Activated CD4-positive, alpha-beta T cell treated with anti-CD3 and anti-CD28 coated beads, Interleukin-2, amount 50 U/mL, for 48 hours (primary cell): ENCODE measurements at regions not wholly inside any gene's neighbourhood (a gene's known extent, or its start where the extent isn't known, plus 50 kb on each side); places are given as distances from the start of the nearest gene placed in this dataset.
A peak's percentile ranks its signal among the peaks of the same experiment; 100 is the strongest.
"Not testable (repeated sequence)": the region's sequence is repeated elsewhere in the genome, so short reads cannot be mapped to it uniquely, and the experiment has no call there.

Source experiments
- DNase-seq, 2 experiments: peaks; one replicate each; pipeline ENCODE4 v3.0.0-alpha.2; 2020

- no peak for DNase-seq
These were observed 53.5 kb downstream of the PAGE2 start for GRCh38 chrX:55142206-55142918.

GRCh38 chrX:55142919-55143310 is 54.1 kb downstream of the PAGE2 start:
- DNase-seq, result no peak

GRCh38 chrX:55143621-55144020 is 54.8 kb downstream of the PAGE2 start:
- no peak for DNase-seq

- no peak for DNase-seq
These were observed 55.9 kb downstream of the PAGE2 start for GRCh38 chrX:55144697-55145096.

- DNase-seq, result no peak
These were observed 60.4 kb downstream of the PAGE2 start for GRCh38 chrX:55149242-55149641.

- DNase-seq, result no peak
These were observed 62.4 kb downstream of the PAGE2 start for GRCh38 chrX:55151199-55151598.

GRCh38 chrX:55159551-55159950 is 60.6 kb upstream of the PAGE5 start:
- DNase-seq, result no peak

- DNase-seq, result peak; percentile 82 to 86
These were observed 59.2 kb upstream of the PAGE5 start for GRCh38 chrX:55160685-55161552.

GRCh38 chrX:55161581-55161980 is 58.6 kb upstream of the PAGE5 start:
- no peak for DNase-seq

GRCh38 chrX:55163171-55163570 is 57.0 kb upstream of the PAGE5 start:
- no peak for DNase-seq

GRCh38 chrX:55165026-55165425 is 55.1 kb upstream of the PAGE5 start:
- DNase-seq, result not testable (repeated sequence)

- DNase-seq, result no peak
These were observed 52.9 kb upstream of the PAGE5 start for GRCh38 chrX:55167124-55167803.

GRCh38 chrX:55167901-55168300 is 52.2 kb upstream of the PAGE5 start:
- no peak for DNase-seq

GRCh38 chrX:55169782-55170181 is 50.4 kb upstream of the PAGE5 start:
- DNase-seq, result no peak
